ENCODE measurements at regions not wholly inside any gene's neighbourhood (a gene's known extent, or its start where the extent isn't known, plus 50 kb on each side); places are given as distances from the start of the nearest gene placed in this dataset.

GRCh38 chr11:119856681-119857485 is 127.9 kb upstream of the NECTIN1 start:
- TF ChIP-seq EZH2phosphoT487 (IDR thresholded peaks at IDR 0.05; ENCODE audit: insufficient read depth, low read depth): no peak
- TF ChIP-seq EZH2 (IDR thresholded peaks at IDR 0.05; ENCODE audit: insufficient read depth, poor library complexity, severe bottlenecking): no peak

All from GM23248 (cell line).